Tibial artery (tissue), 4 donors: ENCODE measurements at regions not wholly inside any gene's neighbourhood (a gene's known extent, or its start where the extent isn't known, plus 50 kb on each side); places are given as distances from the start of the nearest gene placed in this dataset.
A peak's percentile ranks its signal among the peaks of the same experiment; 100 is the strongest.

Source experiments
- DNase-seq, 2 donors: peaks; one replicate each; pipeline ENCODE4 v3.0.0-alpha.2; 2019
- H3K27ac ChIP-seq, 2 donors: fragments of 200-600 bp; sonication (generic) in 1 of 2; 1 replicate in 1 of 2; 2 replicates in 1 of 2; pipeline ENCODE4 v1.5.1; 2018 to 2019; ENCODE audit warnings: mild to moderate bottlenecking in 1 of 2
- H3K27me3 ChIP-seq, 2 donors: fragments of 200-600 bp; sonication (generic) in 1 of 2; one replicate each; pipeline versions ENCODE4 v1.5.1 to v1.6.0; 2016 to 2019
- H3K36me3 ChIP-seq, 3 donors: fragments of 200-600 bp; sonication (generic) in 2 of 3; one replicate each; pipeline ENCODE4 v1.5.1; 2016 to 2019; ENCODE audit warnings: mild to moderate bottlenecking in 2 of 3
- H3K4me1 ChIP-seq, 4 donors: fragments of 200-600 bp; sonication (generic) in 2 of 4; 1 replicate in 3 of 4; 2 replicates in 1 of 4; pipeline ENCODE4 v1.5.1; 2016 to 2019
- H3K4me3 ChIP-seq, 2 donors: fragments of 200-600 bp; sonication (generic) in 1 of 2; 1 replicate in 1 of 2; 2 replicates in 1 of 2; pipeline ENCODE4 v1.5.1; 2018 to 2019; ENCODE audit warnings: mild to moderate bottlenecking in 2 of 2
- H3K9me3 ChIP-seq, 3 donors: fragments of 200-600 bp; sonication (generic) in 1 of 3; one replicate each; pipeline ENCODE4 v1.5.1; 2016 to 2019
- intact Hi-C: fragments of 100-400 bp; cut with DNase I; formaldehyde crosslinking; loops from one replicate; pipeline ENCODE4 v1.15.0; 2023; ENCODE audit warnings: low total_unique reads
- TF ChIP-seq, protein P1 (sequence below), 2 experiments: fragments of 200-600 bp in 1 of 2; fragments of 450-650 bp in 1 of 2; IDR thresholded peaks; one replicate each; pipeline ENCODE4 v1.5.1; 2017 to 2019; ENCODE audit warnings: antibody characterized with exemption in 2 of 2, mild to moderate bottlenecking in 1 of 2, moderate library complexity in 1 of 2

DNA sequence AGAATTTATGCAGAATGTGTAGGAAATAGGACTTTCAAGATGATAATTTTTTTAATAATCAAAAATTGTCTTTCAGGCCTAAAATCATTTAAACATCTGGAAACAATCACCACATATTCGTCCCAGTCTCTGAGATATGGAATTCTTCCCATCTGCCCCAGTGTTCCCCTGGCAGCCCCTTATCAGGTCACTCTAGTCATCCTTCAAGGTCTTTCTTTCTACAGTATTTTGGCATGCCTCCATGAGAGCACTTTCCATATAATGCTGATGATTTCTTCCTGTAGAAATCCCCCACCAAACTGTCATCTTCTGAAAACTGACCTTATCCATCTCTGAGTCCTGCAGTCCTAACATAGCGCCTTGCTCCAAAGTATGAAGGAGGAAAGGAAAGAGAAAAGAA lies 422.1 kb downstream of the RPS29 start:
- intact Hi-C loops, result no loop called here
- no peaks in the 10 kb centered on the region for H3K36me3 ChIP-seq
- H3K27ac ChIP-seq, result no peak overlapping the region
- H3K4me3 ChIP-seq, result no peak overlapping the region
- TF ChIP-seq, protein P1, sequence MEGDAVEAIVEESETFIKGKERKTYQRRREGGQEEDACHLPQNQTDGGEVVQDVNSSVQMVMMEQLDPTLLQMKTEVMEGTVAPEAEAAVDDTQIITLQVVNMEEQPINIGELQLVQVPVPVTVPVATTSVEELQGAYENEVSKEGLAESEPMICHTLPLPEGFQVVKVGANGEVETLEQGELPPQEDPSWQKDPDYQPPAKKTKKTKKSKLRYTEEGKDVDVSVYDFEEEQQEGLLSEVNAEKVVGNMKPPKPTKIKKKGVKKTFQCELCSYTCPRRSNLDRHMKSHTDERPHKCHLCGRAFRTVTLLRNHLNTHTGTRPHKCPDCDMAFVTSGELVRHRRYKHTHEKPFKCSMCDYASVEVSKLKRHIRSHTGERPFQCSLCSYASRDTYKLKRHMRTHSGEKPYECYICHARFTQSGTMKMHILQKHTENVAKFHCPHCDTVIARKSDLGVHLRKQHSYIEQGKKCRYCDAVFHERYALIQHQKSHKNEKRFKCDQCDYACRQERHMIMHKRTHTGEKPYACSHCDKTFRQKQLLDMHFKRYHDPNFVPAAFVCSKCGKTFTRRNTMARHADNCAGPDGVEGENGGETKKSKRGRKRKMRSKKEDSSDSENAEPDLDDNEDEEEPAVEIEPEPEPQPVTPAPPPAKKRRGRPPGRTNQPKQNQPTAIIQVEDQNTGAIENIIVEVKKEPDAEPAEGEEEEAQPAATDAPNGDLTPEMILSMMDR (IDR thresholded peaks at IDR 0.05), result no peak
- H3K4me1 ChIP-seq, result no peaks in the 10 kb centered on the region
- no peak for DNase-seq
- H3K9me3 ChIP-seq, result no peaks in the 10 kb centered on the region
- H3K27me3 ChIP-seq, result no peaks in the 10 kb centered on the region

DNA sequence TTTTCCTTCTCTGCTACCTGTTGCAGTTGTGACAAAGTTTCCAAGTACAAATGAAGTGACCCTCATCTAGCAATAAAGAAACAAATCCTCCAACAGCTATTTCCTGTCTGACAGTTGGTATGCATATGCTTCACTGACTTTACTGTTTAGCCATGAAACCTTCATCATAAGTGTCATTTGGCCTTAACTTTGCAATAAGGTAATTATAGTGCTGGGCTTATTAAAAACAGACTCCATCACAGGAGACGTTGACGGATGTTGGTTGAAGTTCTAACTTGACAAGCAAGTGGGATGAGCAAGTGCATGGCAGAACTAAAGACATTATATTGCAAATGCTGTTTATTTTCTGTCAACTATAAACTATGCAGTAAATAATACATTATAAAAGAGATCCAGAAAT lies 425.2 kb downstream of the RPS29 start:
- no peaks in the 10 kb centered on the region for H3K9me3 ChIP-seq
- H3K36me3 ChIP-seq, result no peaks in the 10 kb centered on the region
- no peaks in the 10 kb centered on the region for H3K27me3 ChIP-seq
- DNase-seq, result no peak
- no peak overlapping the region for H3K4me3 ChIP-seq
- intact Hi-C loops, result no loop called here
- TF ChIP-seq, protein P1 (IDR thresholded peaks at IDR 0.05), result no peak
- H3K4me1 ChIP-seq, result no peaks in the 10 kb centered on the region
- no peak overlapping the region for H3K27ac ChIP-seq

DNA sequence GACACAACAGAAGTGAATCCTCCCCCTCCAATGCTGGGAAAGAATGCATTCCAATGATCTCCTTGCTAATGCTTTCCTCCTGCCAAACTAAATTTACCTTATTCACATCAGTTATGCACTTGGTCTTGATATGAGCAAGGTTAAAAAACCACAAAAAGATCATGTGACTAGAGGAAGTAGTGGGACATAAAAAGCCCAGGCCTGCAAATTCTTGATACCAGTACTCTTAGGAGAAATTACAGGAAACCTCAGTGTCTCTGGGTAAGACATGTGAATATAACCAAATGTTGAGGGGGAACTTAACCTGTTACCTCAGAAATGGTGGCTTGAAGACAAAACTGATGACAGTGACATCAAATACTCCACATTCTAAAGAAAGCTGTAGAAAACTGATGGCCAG lies 427.1 kb downstream of the RPS29 start:
- Histone ChIP-seq H3K9me3 (no peaks in the 10 kb centered on the region), H3K27me3 (no peaks in the 10 kb centered on the region), H3K4me1 (no peaks in the 10 kb centered on the region), H3K4me3 (no peak overlapping the region), H3K27ac (no peak overlapping the region), H3K36me3 (no peaks in the 10 kb centered on the region)
- TF ChIP-seq, protein P1 (IDR thresholded peaks at IDR 0.05), result no peak
- DNase-seq, result no peak
- intact Hi-C loops, result no loop called here

DNA sequence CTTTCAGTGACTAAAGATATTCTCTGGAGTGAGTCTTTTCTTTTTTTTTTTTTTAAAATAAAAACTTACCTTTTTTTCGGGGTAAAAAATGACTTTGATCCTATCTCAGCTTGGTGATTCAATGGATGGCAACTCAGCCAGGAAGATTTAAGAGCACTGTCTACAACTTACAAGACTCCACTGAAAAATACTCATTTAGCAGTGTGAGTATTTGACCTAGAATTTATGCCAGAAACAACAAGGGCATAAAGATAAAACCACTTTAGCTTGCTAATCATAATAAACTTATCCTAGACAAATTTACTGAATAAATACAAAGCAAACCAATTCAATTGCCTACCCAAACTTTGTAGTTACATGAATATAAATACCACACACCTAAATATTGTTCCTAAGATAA lies 446.6 kb downstream of the RPS29 start:
- DNase-seq, result no peak
- Histone ChIP-seq H3K27me3 (no peaks in the 10 kb centered on the region), H3K4me3 (no peak overlapping the region), H3K4me1 (no peaks in the 10 kb centered on the region), H3K9me3 (no peaks in the 10 kb centered on the region), H3K27ac (no peak overlapping the region), H3K36me3 (no peaks in the 10 kb centered on the region)
- intact Hi-C loops, result no loop called here
- TF ChIP-seq, protein P1 (IDR thresholded peaks at IDR 0.05), result no peak

DNA sequence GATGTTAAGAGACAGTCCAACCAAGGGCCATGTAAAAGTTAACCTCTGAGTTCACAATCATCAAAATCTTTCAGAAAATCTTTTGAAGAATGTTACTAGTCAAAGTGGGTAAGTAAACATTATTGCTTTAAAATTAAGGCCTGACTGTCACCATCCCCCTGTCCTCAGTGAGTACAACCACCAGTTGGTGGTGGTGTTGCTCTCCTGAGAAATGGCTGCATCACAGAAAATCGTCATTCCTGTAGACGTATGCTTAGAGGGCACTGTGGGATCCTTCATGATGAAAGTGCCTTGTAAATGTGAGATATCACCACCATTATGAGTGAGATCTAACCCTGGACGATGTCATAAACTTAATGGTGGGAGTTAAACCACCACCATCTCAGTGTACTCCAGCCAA lies 451.2 kb downstream of the RPS29 start:
- H3K36me3 ChIP-seq, result no peaks in the 10 kb centered on the region
- no peaks in the 10 kb centered on the region for H3K4me1 ChIP-seq
- no peak overlapping the region for H3K27ac ChIP-seq
- H3K4me3 ChIP-seq, result no peak overlapping the region
- H3K9me3 ChIP-seq, result no peaks in the 10 kb centered on the region
- TF ChIP-seq, protein P1 (IDR thresholded peaks at IDR 0.05), result peak in 1 of 2 experiments; percentile 8
- intact Hi-C loops, result no loop called here
- H3K27me3 ChIP-seq, result no peaks in the 10 kb centered on the region
- DNase-seq, result no peak

DNA sequence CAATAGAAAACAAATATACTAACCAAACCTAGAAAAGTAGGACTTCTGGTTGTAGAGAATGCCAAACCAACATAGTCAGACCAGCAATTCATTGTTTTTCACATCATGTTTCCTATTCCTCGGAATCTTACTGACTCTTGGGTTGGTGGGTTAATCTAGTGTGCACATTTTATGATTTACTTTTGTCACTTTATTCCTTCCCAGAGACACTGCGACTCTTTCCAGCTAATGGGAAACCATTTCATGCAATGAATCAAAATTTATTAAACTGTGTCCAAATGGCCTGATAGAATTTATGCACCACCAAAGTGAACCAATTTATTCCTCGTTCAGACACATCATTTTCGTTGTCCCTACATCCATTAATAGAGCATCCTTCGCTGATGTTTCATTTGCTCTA lies 464.9 kb downstream of the RPS29 start:
- Histone ChIP-seq H3K36me3 (no peaks in the 10 kb centered on the region), H3K4me1 (no peaks in the 10 kb centered on the region), H3K9me3 (no peaks in the 10 kb centered on the region), H3K27ac (no peak overlapping the region), H3K4me3 (no peak overlapping the region), H3K27me3 (no peaks in the 10 kb centered on the region)
- no peak for DNase-seq
- TF ChIP-seq, protein P1 (IDR thresholded peaks at IDR 0.05), result no peak
- intact Hi-C loops, result no loop called here
